GM19467 (cell line): ENCODE measurements at regions not wholly inside any gene's neighbourhood (a gene's known extent, or its start where the extent isn't known, plus 50 kb on each side); places are given as distances from the start of the nearest gene placed in this dataset.

Experiments used
- ATAC-seq: cut with Tn5 transposase; IDR thresholded peaks from one replicate; pipeline ENCODE4 v1.9.1; 2021; ENCODE audit warnings: mild to moderate bottlenecking, moderate library complexity; ENCODE audit not compliant: unreplicated experiment

DNA sequence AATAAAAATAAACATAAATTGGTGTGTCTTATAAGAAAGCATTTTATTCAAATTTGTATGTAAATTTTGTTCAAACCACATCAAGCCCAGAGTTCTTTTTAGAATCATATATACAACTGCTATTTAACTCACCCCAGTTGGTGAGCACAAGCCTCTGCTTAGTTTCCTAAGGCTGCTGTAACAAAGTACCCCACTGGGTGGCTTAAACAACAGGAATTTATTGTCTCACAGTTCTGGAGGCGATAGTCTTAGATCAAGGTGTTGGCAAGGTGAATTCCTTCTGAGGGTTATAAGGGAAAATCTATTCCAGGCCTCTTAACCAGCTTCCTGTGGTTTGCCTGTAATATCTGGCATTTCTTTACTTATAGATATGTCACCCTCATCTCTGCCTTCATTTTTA lies 1133.5 kb downstream of the OLFM4 start:
- no peak for ATAC-seq

DNA sequence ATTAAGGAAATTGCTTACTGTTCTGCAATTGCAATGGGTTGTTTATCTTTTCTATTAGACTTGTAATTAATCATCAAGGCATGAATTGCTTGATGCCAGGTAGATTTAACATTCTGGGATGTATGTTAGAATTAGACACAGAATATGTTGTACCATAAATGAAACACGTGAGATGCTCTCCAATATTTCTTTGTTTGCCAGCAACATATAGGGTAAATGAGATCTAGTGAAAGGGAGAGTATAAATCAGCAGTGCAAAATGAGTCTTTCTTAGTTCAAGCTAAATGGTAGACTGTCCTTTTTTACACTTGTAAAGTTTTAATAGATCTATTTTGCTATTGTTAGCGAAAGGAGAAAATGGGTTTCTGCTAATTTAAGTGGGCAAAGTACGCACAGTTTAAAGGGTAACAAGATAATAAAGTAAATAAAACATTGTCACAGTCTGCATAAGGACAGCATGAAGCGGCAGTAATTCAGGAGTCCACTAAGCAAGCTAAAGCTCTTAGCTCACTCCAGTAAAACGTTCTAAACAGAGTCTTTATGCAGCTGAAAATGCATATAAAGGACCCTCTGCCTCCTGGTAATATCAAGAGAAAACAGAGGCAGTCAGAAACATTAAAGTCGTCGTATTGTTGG lies 1137.1 kb downstream of the OLFM4 start:
- ATAC-seq = no peak

DNA sequence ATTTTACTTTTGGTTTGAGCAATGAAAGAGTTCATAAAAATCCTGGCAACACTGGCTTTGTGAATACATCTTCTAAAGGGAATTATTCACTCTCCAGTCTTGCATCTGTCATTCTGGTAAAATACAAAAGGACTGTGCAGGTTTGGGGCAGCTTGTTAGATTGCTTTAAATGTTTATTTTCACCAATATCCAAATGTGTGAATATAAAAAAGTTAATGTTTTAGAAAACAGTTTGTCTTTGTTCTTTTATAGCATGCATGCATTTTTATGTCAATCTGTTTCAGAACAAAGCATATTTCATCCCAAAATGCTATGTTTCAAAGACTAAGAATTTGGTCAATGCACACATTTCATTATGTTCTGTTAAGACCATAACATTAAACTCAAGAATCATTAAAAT lies 1145.4 kb downstream of the OLFM4 start:
- ATAC-seq = no peak

DNA sequence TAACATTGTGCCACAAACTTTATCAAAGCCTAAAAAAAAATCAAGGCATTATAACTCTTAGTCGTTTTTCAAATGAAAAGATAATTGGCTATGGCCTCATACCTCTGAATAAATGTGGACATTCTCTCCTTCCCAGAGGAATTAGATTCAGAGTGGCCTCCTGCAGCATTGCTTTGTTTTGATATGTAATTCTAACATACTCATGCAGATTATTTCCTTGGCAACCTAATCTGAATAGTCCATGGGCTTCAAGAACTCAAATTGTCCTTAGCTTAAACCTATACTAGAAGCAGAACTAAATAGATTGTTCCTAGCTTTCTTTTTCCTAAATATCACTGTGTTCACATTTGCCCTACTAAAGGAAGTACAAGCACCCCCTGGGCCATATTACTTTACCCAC lies 1146.9 kb downstream of the OLFM4 start:
- ATAC-seq = no peak

DNA sequence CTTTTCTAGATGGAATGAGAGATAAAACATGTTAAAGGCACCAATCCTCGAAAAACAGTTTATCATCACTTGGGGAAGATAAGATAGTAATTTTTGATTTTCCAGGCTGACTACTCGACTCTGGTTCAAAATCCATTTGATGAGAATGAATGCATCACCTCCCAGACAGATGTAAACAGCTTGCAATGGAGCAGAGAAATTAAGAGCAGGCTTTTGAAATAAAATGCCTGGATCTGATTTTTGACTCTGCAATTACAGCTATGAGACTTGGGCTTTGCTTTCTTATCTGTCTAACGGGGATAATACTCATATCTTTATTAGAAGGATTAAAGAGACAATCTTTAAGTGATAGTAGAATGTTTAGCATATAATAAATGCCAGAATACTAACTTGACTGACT lies 1148.9 kb downstream of the OLFM4 start:
- no peak for ATAC-seq

DNA sequence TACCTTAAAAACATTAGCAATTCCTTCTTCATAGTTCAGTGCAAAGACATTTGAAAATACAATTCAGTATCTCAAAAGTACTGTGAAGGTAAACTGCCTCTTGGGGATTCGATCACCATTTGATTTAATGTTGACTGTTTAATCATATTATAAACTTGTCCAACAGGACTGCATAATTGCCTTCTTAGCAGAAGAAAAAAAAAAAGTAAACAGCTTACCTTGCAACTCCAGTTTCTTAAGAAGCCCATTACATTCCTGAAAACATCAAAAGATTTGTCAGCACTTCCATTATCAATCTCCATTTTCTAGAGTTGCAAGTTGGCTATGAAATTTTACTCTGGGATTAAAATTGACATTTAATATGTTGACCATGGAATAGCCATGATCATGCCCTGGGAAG lies 1154.6 kb downstream of the OLFM4 start:
- ATAC-seq = no peak

DNA sequence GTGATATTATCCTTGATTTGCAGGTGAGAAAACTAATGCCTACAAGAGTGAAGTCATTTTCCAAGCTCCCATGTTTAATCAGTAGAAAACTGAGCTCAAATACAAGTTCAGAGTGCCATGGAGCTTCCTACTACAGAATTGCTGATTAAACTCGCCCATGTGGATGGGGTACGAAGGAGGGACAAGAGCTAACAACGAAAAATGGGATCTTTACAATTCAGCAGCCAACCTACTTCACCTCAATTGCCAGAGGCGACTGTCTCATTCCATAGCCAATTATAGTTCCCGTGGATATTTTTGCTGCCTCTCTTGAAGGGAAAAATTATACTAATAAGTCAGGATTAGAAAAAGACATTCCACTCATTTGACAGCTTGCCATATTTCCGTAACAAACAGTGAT lies 1155.1 kb downstream of the OLFM4 start:
- no peak for ATAC-seq

DNA sequence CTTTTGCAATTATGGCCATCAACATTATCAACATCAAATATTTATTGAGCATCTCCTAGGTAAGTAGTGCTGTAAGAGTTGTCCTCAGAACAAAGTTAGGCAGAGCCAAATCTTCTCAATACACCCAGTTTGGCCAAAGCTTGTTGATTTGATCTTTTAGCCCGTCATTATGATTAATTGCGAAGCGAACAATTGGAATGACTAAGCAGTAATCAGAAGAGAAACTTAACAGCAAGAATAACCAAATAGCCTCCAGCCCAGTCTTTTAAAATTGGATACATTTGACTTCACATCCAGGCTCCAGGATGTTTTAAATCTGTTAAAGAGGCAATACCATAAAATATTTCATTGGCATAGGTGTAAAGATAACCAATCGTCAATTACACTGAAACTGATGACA lies 1156.0 kb downstream of the OLFM4 start:
- no peak for ATAC-seq

DNA sequence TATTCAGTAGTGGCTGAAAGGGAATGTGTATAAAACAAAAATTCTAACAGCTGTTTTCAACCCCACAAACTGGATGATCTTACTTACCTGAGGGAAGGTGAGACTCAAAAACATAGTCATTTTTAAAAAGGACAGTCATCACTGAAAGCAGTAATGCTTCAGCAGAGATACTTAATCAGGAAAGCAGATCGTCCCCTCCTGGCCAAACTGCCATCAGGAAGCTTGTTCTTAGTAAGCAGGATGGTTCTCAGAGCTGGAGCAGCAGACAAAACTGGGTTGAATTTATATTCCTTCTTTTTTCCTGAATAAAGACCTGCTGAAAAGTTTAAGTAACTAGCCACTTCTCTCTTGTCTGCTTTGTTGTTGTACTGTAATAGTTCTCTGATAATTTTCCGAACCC lies 1156.5 kb downstream of the OLFM4 start:
- ATAC-seq = no peak

DNA sequence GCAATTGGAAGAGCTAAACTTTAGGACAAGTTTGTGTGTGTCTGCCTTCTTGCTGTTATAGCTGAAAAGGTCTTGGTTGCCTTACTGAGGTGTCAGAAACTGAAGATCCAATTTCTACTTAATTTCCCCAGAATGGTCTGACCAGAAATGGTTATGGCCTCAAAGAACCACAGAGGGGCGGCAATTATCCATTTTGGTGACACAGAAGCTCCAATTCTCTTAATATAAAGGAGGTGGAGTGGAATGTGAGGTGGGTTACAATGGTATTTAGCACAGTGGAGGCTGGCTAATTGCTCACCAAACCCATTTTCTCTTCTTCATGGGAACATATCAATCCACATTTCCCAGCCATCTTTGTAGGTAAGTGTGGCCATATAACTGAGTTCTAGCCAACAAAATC lies 1157.2 kb downstream of the OLFM4 start:
- no peak for ATAC-seq

DNA sequence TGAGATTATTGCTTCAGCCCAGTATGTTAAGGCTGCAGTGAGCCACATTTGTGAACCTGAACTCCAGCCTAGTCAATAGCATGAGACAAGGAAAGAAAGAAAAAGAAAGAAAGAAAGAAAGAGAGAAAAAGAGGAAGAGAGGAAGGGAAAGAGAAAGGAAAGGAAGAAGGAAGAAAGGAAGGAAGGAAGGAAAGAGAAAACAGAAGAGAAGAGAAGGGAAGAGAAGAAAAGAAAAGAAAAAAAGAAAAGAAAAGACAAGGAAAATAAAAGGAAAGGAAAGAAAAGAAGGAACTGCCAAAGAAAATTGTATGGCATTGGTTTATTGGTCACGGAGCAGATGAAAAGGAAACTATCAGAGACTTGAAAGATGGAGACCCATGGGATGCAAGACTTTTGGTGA lies 1158.8 kb downstream of the OLFM4 start:
- no peak for ATAC-seq

DNA sequence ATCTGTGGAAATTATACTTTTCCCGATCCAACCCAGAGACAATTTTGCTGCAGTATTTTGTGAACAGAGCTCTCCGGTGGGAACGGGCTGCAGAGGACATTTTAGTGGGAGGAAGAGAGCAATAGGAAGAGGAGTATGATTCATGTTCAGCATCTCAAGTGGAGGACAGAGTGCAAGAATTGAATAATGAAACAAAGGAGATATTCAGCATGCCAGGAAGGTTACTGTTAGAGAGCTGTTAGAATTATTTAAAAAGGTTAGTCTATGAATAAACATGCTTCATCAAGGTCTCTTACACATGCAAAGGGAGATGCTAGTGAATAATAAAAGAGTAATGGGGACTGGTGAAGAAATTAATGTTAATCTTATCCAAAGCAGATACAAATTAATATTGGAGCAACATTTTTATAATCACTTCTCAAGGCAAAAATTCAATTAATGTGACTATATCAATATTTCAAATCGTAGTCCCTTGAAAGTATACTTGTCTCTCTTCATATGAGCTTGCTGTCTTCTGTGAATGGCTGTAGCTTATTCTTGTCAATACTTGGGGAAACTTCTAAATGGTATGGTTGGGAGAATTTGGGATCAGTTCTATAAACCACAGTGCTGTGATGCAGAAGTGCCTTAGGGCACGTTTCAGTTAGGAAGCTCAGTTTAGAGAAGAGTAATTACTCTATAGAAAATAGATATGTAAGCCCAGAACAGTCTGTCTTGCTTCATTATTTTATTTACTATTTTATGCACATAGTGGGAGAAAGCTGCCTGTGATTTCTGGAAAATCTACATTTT lies 1165.8 kb downstream of the OLFM4 start:
- no peak for ATAC-seq

DNA sequence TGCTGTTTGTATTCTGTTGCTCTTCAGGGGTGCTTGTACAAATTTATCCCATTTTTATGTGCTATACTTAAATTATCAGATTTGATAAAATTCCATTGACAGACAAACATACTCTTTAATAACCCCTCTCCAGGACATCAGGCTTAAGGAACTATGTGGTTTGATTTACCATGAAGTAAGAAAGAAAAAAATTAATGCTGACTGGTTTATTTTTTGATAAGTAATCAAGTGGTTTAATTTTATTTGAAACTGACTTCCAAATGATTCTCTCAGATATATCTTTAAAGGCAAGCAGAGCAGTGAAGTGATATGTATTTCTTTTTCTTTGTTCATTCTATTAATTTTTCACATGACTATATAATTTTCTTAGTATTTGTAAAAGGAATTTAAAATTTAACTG lies 1168.1 kb downstream of the OLFM4 start:
- ATAC-seq = no peak

DNA sequence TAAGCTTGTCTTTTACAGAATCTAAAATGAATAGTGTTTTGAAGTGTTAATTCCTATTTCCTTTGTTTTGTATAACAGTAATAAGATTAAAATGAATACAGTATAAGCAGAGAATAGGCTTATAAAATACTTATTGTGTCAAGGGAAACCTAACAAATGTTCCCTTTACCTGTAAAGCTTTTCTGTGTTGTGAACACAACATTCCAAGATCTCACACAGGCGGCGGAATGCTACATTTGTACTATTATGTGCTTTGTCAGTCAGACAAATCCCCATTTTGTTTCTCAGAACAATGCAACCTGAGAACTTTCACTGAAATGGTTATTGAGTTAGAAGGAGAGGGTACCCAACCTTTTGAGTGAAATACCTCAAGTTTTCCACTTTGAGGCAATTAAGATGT lies 1170.3 kb downstream of the OLFM4 start:
- ATAC-seq = no peak

DNA sequence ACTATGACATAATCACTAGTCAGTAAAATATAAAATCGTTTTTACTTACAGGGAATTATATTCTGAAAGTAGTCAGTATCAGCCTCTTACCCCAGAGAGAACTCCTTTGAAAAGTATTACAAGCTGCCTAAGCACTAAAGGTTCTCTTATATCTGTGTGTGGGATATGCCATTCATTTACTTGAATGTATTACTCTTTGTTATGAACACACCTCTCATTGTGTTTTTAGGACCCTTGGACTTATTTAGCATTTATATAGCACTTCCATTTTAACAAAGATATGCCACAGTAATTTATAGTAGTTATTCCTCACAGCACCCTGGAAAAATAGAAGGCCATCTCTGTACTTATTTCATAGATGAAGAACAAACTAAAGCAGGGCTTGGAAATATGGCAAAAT lies 1178.0 kb downstream of the OLFM4 start:
- no peak for ATAC-seq

DNA sequence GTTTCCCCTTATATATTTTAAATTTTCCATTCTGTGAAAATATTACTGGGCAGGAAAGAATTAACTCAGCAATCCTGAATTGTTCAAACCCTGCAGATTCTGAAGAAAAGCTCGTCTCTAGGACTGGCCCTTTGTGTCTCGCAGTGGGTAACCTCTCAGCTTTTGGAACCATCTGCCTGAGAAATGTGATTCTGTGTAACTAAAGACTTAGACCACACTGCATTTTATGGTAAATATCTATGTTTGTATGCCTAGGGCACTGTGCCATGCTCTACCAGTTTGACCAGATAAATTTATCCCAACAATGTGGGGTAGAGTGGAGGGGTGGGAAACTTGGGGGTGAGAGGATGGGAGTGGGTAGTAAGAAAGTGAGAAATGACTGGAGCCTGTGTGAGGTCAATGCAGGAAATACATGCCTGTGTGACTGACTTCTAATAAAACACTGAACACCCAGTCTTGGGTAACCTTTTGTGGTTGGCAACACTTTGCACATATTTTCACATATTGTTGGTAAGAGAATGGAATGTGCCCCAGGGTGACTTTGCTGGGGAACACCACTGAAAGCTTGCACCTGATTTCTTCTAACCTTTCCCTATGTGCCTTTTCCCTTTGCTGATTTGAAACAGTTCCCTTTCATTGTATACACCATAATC lies 1181.9 kb downstream of the OLFM4 start:
- ATAC-seq = no peak

DNA sequence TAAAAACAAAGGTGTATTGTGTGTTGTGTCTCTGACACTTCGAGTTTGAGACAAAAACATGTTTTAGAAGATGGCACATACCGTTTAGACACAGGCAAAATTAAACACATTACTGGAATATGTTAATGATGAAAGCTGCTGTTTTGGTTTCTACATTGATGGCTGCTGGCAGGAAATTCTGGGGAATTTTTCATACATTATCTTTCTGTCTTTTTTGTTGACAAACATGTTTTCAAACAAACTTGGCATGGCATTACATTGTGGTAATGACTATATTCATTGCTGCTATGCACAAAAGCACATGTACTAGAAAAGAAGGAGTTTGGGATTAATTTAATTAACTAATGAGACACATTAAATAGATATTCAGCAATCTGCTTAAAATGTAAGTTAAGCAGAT lies 1187.6 kb downstream of the OLFM4 start:
- no peak for ATAC-seq

DNA sequence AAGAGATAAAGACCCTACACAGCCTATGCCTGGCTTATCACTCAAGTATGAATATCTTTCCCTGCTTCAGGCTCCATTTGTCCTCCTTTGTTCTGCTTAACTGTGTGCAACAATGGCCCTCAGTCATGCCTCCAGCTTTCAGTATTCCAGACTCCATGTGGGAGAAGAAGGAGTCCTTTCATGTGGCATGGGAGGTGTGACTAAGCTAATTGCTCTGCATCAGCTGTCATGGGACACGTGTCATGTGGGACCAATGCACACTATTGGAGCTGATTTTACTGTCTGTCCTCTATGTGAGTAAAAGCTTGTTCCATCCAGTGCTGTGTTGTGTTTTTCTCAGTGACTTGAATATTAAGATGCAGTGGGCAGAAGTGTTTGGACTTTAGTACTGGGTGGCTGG lies 1198.3 kb downstream of the OLFM4 start:
- ATAC-seq = no peak

DNA sequence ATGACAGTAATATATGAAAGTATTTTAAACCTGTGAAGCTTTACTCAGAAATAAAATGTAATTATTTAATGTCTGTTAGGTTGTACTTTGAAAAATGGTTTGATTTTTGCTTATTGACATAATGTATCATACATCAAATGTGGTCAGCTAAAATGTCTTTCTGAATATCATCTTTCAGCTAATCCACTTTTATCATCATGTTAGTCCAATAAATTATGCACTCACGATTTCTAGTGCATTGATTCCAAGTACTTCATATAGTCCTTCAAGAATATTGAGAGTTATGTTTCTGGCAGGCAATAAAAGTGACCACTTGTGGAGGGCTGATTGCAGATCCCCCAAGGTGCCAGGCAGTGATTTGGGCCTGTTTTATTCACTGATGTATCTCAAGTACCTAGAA lies 1204.1 kb downstream of the OLFM4 start:
- ATAC-seq = no peak

DNA sequence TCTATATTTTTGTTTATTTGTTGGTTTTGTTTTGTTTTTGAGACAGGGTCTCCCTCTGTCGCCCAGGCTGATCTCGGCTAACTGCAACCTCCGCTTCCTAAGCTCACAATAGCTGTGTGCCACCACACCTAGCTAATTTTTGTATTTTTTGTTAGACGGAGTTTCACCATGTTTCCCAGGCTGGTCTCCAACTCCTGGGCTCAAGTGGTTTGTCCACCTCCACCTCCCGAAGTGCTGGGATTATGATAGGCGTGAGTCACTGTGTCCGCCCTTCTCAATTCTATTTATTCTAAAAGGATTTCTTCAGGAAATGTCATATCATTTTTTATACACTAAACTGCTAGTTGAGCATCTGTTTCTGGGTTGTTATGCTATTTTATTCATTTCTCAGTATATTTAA lies 1206.0 kb downstream of the OLFM4 start:
- no peak for ATAC-seq

DNA sequence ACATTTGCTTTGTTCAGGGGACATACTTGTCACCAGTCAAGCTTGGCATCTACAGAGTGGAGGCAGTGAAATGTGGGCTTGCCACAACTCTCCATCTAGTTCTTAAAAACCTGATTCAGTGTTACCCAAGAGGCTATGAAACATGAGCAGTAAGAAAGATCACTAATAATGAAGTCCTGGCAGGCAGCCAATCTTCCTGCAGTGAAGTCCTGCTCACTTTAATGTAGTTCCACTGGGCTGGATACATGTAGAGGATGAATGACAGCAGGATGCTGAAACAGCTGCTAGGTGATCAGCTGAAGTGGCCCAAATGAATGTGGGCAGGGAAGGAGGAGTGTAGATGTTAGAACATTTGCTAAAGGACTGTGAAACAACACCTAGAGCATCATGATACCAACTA lies 1213.1 kb downstream of the OLFM4 start:
- no peak for ATAC-seq

DNA sequence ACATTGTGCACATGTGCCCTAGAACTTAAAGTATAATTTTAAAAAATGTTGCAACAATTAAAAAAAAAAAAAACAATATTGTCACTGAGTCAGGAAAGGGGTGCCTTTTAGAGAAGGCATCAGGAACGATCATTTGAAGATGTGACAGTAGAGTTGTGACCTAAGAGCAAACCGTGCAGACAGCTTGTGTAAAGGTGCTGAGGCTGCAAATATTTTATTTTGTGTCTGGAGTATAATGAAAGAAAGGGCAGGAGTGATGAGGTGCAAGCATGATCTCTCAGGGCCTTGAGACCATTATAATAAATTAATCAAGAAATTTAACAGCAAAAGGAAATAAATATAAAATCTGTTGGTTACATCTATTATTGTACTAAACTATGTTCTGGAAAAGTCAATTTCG lies 1219.7 kb downstream of the OLFM4 start:
- no peak for ATAC-seq
